ENCODE measurements at regions not wholly inside any gene's neighbourhood (a gene's known extent, or its start where the extent isn't known, plus 50 kb on each side); places are given as distances from the start of the nearest gene placed in this dataset.

DNA sequence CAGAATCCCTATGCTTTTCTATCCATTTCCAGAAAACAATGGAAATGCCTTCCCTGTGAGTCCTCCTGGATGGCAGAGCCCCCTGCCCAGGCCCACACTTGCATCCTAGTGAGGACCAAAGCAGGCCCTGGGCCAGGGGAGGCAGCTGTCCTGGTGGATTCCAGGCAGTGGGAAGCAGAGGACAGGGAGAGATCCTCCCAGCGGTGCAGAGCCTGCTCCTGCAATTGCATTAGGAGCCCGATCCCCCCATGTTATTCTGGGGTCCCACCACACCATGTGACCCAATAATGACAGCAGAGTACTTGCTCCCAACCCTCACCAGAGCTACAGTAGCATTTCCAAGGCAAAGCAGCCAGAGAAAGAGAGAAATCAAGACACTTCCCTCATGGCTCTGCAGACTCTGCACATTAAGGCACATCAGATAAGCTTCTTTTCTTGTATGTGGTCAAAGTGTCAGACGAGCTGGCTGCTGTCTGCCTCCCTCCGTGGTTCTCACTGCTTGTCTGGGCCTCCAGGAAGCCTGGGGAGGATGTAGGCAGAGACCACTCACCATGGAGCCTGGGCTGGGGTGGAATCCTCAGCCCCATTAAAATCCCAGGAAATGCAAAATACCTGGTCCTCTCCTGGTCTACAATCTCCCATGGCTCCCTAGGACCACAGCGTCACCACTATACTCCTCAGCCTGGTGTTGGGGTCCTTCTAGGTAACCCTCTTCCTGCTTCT lies 54.9 kb upstream of the RUNX3 start:
- Histone ChIP-seq H3K27ac (no peak overlapping the region), H3K36me3 (no peaks in the 10 kb centered on the region), H3K9me3 (no peaks in the 10 kb centered on the region), H3K4me1 (no peaks in the 10 kb centered on the region), H3K27me3 (peaks cover 0 to under 1% (median 0%) of the 10 kb centered on the region in 3 donors), H3K4me3 (no peak overlapping the region)
- TF ChIP-seq, protein P1, sequence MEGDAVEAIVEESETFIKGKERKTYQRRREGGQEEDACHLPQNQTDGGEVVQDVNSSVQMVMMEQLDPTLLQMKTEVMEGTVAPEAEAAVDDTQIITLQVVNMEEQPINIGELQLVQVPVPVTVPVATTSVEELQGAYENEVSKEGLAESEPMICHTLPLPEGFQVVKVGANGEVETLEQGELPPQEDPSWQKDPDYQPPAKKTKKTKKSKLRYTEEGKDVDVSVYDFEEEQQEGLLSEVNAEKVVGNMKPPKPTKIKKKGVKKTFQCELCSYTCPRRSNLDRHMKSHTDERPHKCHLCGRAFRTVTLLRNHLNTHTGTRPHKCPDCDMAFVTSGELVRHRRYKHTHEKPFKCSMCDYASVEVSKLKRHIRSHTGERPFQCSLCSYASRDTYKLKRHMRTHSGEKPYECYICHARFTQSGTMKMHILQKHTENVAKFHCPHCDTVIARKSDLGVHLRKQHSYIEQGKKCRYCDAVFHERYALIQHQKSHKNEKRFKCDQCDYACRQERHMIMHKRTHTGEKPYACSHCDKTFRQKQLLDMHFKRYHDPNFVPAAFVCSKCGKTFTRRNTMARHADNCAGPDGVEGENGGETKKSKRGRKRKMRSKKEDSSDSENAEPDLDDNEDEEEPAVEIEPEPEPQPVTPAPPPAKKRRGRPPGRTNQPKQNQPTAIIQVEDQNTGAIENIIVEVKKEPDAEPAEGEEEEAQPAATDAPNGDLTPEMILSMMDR (IDR thresholded peaks at IDR 0.05 in 4 of 5, conservative IDR thresholded peaks at IDR 0.05 in 1 of 5), result no peak
- TF ChIP-seq POLR2A (IDR thresholded peaks at IDR 0.05), result no peak
- intact Hi-C loops (cut with DNase I; ENCODE audit: low total_unique reads), result no loop called here
- in situ Hi-C loops (cut with MboI; ENCODE audit: low sequenced_read_pairs in 4 of 4), result no loop called here
- DNase-seq, result no peak
- ATAC-seq, result no peak

DNA sequence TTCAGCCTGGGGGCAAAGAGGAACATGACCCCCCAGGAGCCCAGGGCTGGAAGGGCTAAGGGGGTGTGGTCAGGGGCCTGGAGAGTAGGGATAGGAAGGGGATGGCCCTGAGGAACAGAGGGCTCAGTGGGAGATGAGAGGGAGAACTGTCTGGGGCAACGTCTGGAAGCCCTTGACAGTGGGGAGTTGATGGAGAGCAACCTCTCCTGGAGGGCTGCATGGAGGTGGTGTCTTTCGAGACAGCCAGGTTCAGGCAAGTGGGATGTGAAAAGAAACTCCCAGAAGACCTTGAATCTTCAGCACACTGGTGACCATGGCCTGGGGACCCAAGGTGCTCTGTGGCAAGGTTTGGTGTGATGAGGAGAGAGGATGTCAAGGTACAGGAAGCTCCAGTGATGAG lies 54.2 kb upstream of the RUNX3 start:
- intact Hi-C loops (cut with DNase I; ENCODE audit: low total_unique reads), result no loop called here

DNA sequence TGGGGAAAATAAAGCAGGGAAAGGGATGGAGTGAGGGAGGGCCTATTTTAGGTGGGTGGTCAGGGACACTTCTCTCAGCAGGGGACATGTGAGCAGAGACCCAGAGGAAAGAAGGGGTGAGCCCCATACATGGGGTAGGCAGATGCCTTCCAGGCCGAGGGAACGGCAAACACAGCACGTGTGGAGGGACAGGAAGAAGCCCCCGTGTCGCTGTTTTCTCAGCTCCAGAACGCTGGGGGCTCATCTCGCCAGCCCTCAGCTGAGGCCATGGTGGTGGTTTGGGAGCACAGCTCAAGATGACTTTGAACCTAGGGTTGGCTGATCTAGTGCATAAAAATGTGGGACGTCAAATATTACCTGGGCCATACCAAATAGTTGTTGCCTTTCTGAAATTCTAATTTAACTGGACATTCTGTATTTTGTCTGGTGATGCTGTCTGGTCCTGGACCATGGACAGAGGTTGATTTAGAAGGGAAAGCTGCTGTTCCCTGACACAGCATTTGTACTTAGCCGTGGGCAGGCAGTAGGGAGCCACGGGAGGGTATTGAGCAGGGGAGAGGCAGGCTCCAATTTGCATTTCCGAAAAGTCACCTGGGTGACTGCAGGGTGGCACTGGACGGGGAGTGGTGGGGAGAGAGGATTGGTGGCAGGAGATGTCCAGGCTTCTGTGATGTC lies 53.1 kb upstream of the RUNX3 start:
- no peak overlapping the region for H3K27ac ChIP-seq
- in situ Hi-C loops (cut with MboI; ENCODE audit: low sequenced_read_pairs in 4 of 4), result no loop called here
- no peaks in the 10 kb centered on the region for H3K27me3 ChIP-seq
- H3K4me1 ChIP-seq, result no peaks in the 10 kb centered on the region
- H3K9me3 ChIP-seq, result no peaks in the 10 kb centered on the region
- DNase-seq (no peak), ATAC-seq (no peak)
- TF ChIP-seq, protein P1 (IDR thresholded peaks at IDR 0.05 in 4 of 5, conservative IDR thresholded peaks at IDR 0.05 in 1 of 5), result no peak
- TF ChIP-seq POLR2A (IDR thresholded peaks at IDR 0.05), result no peak
- no peaks in the 10 kb centered on the region for H3K36me3 ChIP-seq
- no peak overlapping the region for H3K4me3 ChIP-seq
- intact Hi-C loops (cut with DNase I; ENCODE audit: low total_unique reads), result no loop called here

More for the DNA sequence above, 54.2 kb upstream of the RUNX3 start:
- no peak for DNase-seq
- Histone ChIP-seq H3K9me3 (no peaks in the 10 kb centered on the region), H3K4me3 (no peak overlapping the region), H3K36me3 (no peaks in the 10 kb centered on the region), H3K4me1 (no peaks in the 10 kb centered on the region), H3K27me3 (no peaks in the 10 kb centered on the region), H3K27ac (no peak overlapping the region)
- in situ Hi-C loops (cut with MboI; ENCODE audit: low sequenced_read_pairs in 4 of 4), result no loop called here
- no peak for ATAC-seq
- TF ChIP-seq, protein P1 (IDR thresholded peaks at IDR 0.05 in 4 of 5, conservative IDR thresholded peaks at IDR 0.05 in 1 of 5), result no peak
- no peak for TF ChIP-seq POLR2A (IDR thresholded peaks at IDR 0.05)

DNA sequence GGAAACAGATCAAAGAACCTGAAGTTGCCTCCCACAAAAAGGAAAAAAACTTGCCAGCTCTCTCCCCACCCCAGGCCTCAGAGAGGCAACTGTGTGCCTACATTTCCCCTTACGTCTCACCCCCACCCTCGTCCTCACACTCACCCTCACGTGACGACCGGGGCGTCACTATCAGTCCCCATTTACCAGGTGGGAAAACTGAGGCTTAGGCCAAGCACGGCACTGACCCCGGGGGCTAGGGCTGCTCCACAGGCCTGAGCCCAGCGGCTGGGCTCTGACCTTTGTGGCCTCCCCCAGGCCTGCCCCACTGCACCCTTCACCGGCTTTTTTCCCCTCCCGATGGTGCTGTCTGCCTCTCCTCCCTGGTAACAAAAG lies 51.5 kb upstream of the RUNX3 start:
- in situ Hi-C loops (cut with MboI; ENCODE audit: low sequenced_read_pairs in 4 of 4), result no loop called here
- Histone ChIP-seq H3K36me3 (no peaks in the 10 kb centered on the region), H3K9me3 (no peaks in the 10 kb centered on the region), H3K27me3 (peaks cover 0 to under 1% (median 0%) of the 10 kb centered on the region in 3 donors), H3K4me3 (no peak overlapping the region), H3K27ac (no peak overlapping the region), H3K4me1 (no peaks in the 10 kb centered on the region)
- ATAC-seq (no peak), DNase-seq (no peak)
- intact Hi-C loops (cut with DNase I; ENCODE audit: low total_unique reads), result no loop called here
- no peak for TF ChIP-seq POLR2A (IDR thresholded peaks at IDR 0.05)
- TF ChIP-seq, protein P1 (IDR thresholded peaks at IDR 0.05 in 4 of 5, conservative IDR thresholded peaks at IDR 0.05 in 1 of 5), result no peak
